ENCODE measurements at regions not wholly inside any gene's neighbourhood (a gene's known extent, or its start where the extent isn't known, plus 50 kb on each side); places are given as distances from the start of the nearest gene placed in this dataset.

GRCh38 chr2:51151490-51152140 is 119.7 kb upstream of the NRXN1 start:
- TF ChIP-seq CTCF (IDR thresholded peaks at IDR 0.05; ENCODE audit: unreplicated experiment) = no peak
- Mint-ChIP-seq H3K27me3 (no peaks in the 10 kb centered on the region), H3K9me3 (ENCODE audit: low read depth) (peaks cover 5% of the 10 kb centered on the region), H3K4me3 (ENCODE audit: low read depth) (no peak overlapping the region), H3K4me1 (ENCODE audit: low read depth) (no peaks in the 10 kb centered on the region), H3K36me3 (ENCODE audit: insufficient read depth) (no peaks in the 10 kb centered on the region), H3K27ac (no peak overlapping the region)
- DNase-seq (ENCODE audit: low spot score, unreplicated experiment) = no peak

GRCh38 chr2:51149725-51150124 is 117.8 kb upstream of the NRXN1 start:
- TF ChIP-seq CTCF (IDR thresholded peaks at IDR 0.05; ENCODE audit: unreplicated experiment) = no peak
- H3K9me3 Mint-ChIP-seq (ENCODE audit: low read depth) = peaks cover 5% of the 10 kb centered on the region
- H3K36me3 Mint-ChIP-seq (ENCODE audit: insufficient read depth) = no peaks in the 10 kb centered on the region
- no peak for DNase-seq (ENCODE audit: low spot score, unreplicated experiment)
- H3K4me1 Mint-ChIP-seq (ENCODE audit: low read depth) = no peaks in the 10 kb centered on the region
- no peaks in the 10 kb centered on the region for H3K27me3 Mint-ChIP-seq
- H3K4me3 Mint-ChIP-seq (ENCODE audit: low read depth) = no peak overlapping the region
- no peak overlapping the region for H3K27ac Mint-ChIP-seq

- H3K9me3 Mint-ChIP-seq (ENCODE audit: low read depth) = peaks cover 5% of the 10 kb centered on the region
- no peaks in the 10 kb centered on the region for H3K4me1 Mint-ChIP-seq (ENCODE audit: low read depth)
- H3K4me3 Mint-ChIP-seq (ENCODE audit: low read depth) = no peak overlapping the region
- no peak for TF ChIP-seq CTCF (IDR thresholded peaks at IDR 0.05; ENCODE audit: unreplicated experiment)
- H3K27ac Mint-ChIP-seq = no peak overlapping the region
- no peaks in the 10 kb centered on the region for H3K36me3 Mint-ChIP-seq (ENCODE audit: insufficient read depth)
- H3K27me3 Mint-ChIP-seq = no peaks in the 10 kb centered on the region
- no peak for DNase-seq (ENCODE audit: low spot score, unreplicated experiment)
Observed at GRCh38 chr2:51145761-51146160, 113.8 kb upstream of the NRXN1 start.

- Mint-ChIP-seq H3K27me3 (no peaks in the 10 kb centered on the region), H3K36me3 (ENCODE audit: insufficient read depth) (no peaks in the 10 kb centered on the region), H3K4me1 (ENCODE audit: low read depth) (no peaks in the 10 kb centered on the region), H3K9me3 (ENCODE audit: low read depth) (no peaks in the 10 kb centered on the region), H3K27ac (no peak overlapping the region), H3K4me3 (ENCODE audit: low read depth) (no peak overlapping the region)
- TF ChIP-seq CTCF (IDR thresholded peaks at IDR 0.05; ENCODE audit: unreplicated experiment) = no peak
- DNase-seq (ENCODE audit: low spot score, unreplicated experiment) = no peak
Observed at GRCh38 chr2:51120754-51121280, 88.9 kb upstream of the NRXN1 start.

- Mint-ChIP-seq H3K4me1 (ENCODE audit: low read depth) (no peaks in the 10 kb centered on the region), H3K36me3 (ENCODE audit: insufficient read depth) (no peaks in the 10 kb centered on the region), H3K9me3 (ENCODE audit: low read depth) (no peaks in the 10 kb centered on the region), H3K27ac (no peak overlapping the region), H3K27me3 (no peaks in the 10 kb centered on the region), H3K4me3 (ENCODE audit: low read depth) (no peak overlapping the region)
- no peak for TF ChIP-seq CTCF (IDR thresholded peaks at IDR 0.05; ENCODE audit: unreplicated experiment)
- no peak for DNase-seq (ENCODE audit: low spot score, unreplicated experiment)
Observed at GRCh38 chr2:51111532-51111931, 79.6 kb upstream of the NRXN1 start.

Data from progenitor cell of endocrine pancreas (in vitro differentiated cells).